DND-41 (cell line): ENCODE measurements at regions not wholly inside any gene's neighbourhood (a gene's known extent, or its start where the extent isn't known, plus 50 kb on each side); places are given as distances from the start of the nearest gene placed in this dataset.

Source experiments
- CTCF ChIP-seq: IDR thresholded peaks from 2 replicates; pipeline ENCODE4 v1.5.1; 2012; ENCODE audit warnings: borderline replicate concordance, low read length, moderate library complexity, mild to moderate bottlenecking; ENCODE audit not compliant: poor library complexity, severe bottlenecking; ENCODE audit errors: extremely low read depth
- EZH2 ChIP-seq: IDR thresholded peaks from 3 replicates; pipeline ENCODE4 v1.6.1; 2012; ENCODE audit warnings: borderline replicate concordance, low read depth, mild to moderate bottlenecking, moderate library complexity, low read length, inconsistent platforms; ENCODE audit not compliant: severe bottlenecking

DNA sequence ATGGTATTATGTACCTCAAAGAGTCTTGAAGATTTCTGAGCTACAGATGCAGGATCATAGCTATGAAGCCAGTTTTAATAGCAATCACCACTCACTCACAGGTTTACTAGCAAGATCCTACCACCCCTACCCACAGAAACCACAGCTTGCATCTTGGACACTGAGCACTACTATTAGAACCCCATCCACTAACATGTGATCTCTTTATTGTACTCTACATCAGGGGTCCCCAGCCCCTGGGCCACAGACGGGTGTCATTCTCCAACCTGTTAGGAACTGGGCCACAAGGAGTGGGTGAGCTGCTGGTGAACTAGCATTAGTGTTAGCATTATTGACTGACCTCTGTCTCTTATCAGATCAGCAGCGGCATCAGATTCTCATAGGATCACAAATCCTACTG is 844.8 kb upstream of the CHORDC1 start:
- no peak for TF ChIP-seq CTCF
- TF ChIP-seq EZH2 = no peak
